Nephron progenitor cell (in vitro differentiated cells): ENCODE measurements at regions not wholly inside any gene's neighbourhood (a gene's known extent, or its start where the extent isn't known, plus 50 kb on each side); places are given as distances from the start of the nearest gene placed in this dataset.

Experiments used
- DNase-seq: peaks from one replicate; pipeline ENCODE4 v3.0.0; 2021
- H3K27ac Mint-ChIP-seq: 2 replicates; pipeline ENCODE4 v1.8.0; 2021; ENCODE audit warnings: mild to moderate bottlenecking, moderate library complexity, mixed read lengths
- H3K27me3 Mint-ChIP-seq: 2 replicates; pipeline ENCODE4 v1.8.0; 2021; ENCODE audit warnings: mild to moderate bottlenecking, low read depth, mixed read lengths; ENCODE audit not compliant: poor library complexity
- H3K36me3 Mint-ChIP-seq: 2 replicates; pipeline ENCODE4 v1.8.0; 2021; ENCODE audit warnings: low read depth, mixed read lengths
- H3K4me1 Mint-ChIP-seq: 2 replicates; pipeline ENCODE4 v1.8.0; 2021; ENCODE audit warnings: mixed read lengths
- H3K4me3 Mint-ChIP-seq: 2 replicates; pipeline ENCODE4 v1.8.0; 2021; ENCODE audit warnings: mild to moderate bottlenecking, moderate library complexity, mixed read lengths
- H3K9me3 Mint-ChIP-seq: 2 replicates; pipeline ENCODE4 v1.8.0; 2021; ENCODE audit warnings: mild to moderate bottlenecking, moderate library complexity, mixed read lengths
- CTCF ChIP-seq: fragments of 200-600 bp; sonication (generic); IDR thresholded peaks from 2 replicates; pipeline ENCODE4 v1.5.0; 2021; ENCODE audit warnings: antibody characterized with exemption

- no peak for TF ChIP-seq CTCF
- Mint-ChIP-seq H3K27ac (no peak overlapping the region), H3K4me3 (no peak overlapping the region)
These were observed 670.0 kb upstream of the KIRREL3 start for GRCh38 chr11:127670374-127671119.

GRCh38 chr11:127656116-127656836 lies 655.7 kb upstream of the KIRREL3 start:
- no peak for TF ChIP-seq CTCF
- peaks cover 7% of the 10 kb centered on the region for H3K27me3 Mint-ChIP-seq
- peaks cover 9% of the 10 kb centered on the region for H3K4me1 Mint-ChIP-seq
- DNase-seq = no peak
- H3K4me3 Mint-ChIP-seq = no peak overlapping the region
- peaks cover 2% of the 10 kb centered on the region for H3K36me3 Mint-ChIP-seq
- H3K9me3 Mint-ChIP-seq = peaks cover 14% of the 10 kb centered on the region
- H3K27ac Mint-ChIP-seq = no peak overlapping the region

More at GRCh38 chr11:127670374-127671119, 670.0 kb upstream of the KIRREL3 start:
- Mint-ChIP-seq H3K27me3 (no peaks in the 10 kb centered on the region), H3K36me3 (peaks cover 8% of the 10 kb centered on the region), H3K9me3 (peaks cover 14% of the 10 kb centered on the region), H3K4me1 (peaks cover 8% of the 10 kb centered on the region)
- no peak for DNase-seq

- Mint-ChIP-seq H3K27me3 (peaks cover 3% of the 10 kb centered on the region), H3K4me1 (peaks cover 14% of the 10 kb centered on the region), H3K9me3 (peaks cover 5% of the 10 kb centered on the region), H3K27ac (no peak overlapping the region), H3K4me3 (no peak overlapping the region), H3K36me3 (no peaks in the 10 kb centered on the region)
- DNase-seq = no peak
- TF ChIP-seq CTCF = no peak
These were observed 652.5 kb upstream of the KIRREL3 start for GRCh38 chr11:127653076-127653475.

- no peak for DNase-seq
- no peak for TF ChIP-seq CTCF
- H3K27ac Mint-ChIP-seq = no peak overlapping the region
- no peaks in the 10 kb centered on the region for H3K9me3 Mint-ChIP-seq
- H3K36me3 Mint-ChIP-seq = no peaks in the 10 kb centered on the region
- no peak overlapping the region for H3K4me3 Mint-ChIP-seq
- peaks cover 14% of the 10 kb centered on the region for H3K4me1 Mint-ChIP-seq
- H3K27me3 Mint-ChIP-seq = peaks cover 3% of the 10 kb centered on the region
These were observed 651.3 kb upstream of the KIRREL3 start for GRCh38 chr11:127651888-127652221.

- peaks cover 12% of the 10 kb centered on the region for H3K4me1 Mint-ChIP-seq
- no peaks in the 10 kb centered on the region for H3K9me3 Mint-ChIP-seq
- no peak overlapping the region for H3K4me3 Mint-ChIP-seq
- H3K27ac Mint-ChIP-seq = no peak overlapping the region
- peaks cover 3% of the 10 kb centered on the region for H3K27me3 Mint-ChIP-seq
- no peaks in the 10 kb centered on the region for H3K36me3 Mint-ChIP-seq
- no peak for DNase-seq
- TF ChIP-seq CTCF = no peak
These were observed 650.8 kb upstream of the KIRREL3 start for GRCh38 chr11:127651175-127651887.
